ENCODE measurements at regions not wholly inside any gene's neighbourhood (a gene's known extent, or its start where the extent isn't known, plus 50 kb on each side); places are given as distances from the start of the nearest gene placed in this dataset.

- no TSS peak for BruUV-seq (replicated peaks)
- H3K36me3 ChIP-seq (ENCODE audit: control insufficient read depth, insufficient read depth, low read length) = no peaks in the 10 kb centered on the region
- no peak for TF ChIP-seq CTCF (IDR thresholded peaks at IDR 0.05; ENCODE audit: insufficient read depth in 1 of 2, low read depth in 1 of 2, low read length in 1 of 2, severe bottlenecking in 1 of 2, unreplicated experiment in 1 of 2)
- no peak overlapping the region for H3K4me3 ChIP-seq (ENCODE audit: low read depth, low read length)
- H3K27ac Mint-ChIP-seq (ENCODE audit: unreplicated experiment) = no peak overlapping the region
- intact Hi-C loops (cut with micrococcal nuclease; ENCODE audit: unreplicated experiment) = no loop called here
- H3K9me3 ChIP-seq = no peaks in the 10 kb centered on the region
- H3K4me1 Mint-ChIP-seq (ENCODE audit: low read depth, unreplicated experiment) = peaks cover 32% of the 10 kb centered on the region
- no peaks in the 10 kb centered on the region for H3K27me3 Mint-ChIP-seq (ENCODE audit: insufficient read depth, unreplicated experiment)
- no peaks in the 10 kb centered on the region for H3K36me3 Mint-ChIP-seq (ENCODE audit: insufficient read depth, unreplicated experiment)
- H3K9me3 Mint-ChIP-seq (ENCODE audit: unreplicated experiment) = no peaks in the 10 kb centered on the region
- peaks cover 38% of the 10 kb centered on the region for H3K4me1 ChIP-seq
- H3K27me3 ChIP-seq (replicated peaks; ENCODE audit: control insufficient read depth, insufficient read depth, low read length) = no peaks in the 10 kb centered on the region
- no peak overlapping the region for H3K4me3 Mint-ChIP-seq (ENCODE audit: unreplicated experiment)
- ChIA-PET CTCF (no interaction called here), POLR2A (no interaction called here)
- no peak for DNase-seq
Measured at GRCh38 chr6:145272246-145272645, 463.1 kb downstream of the EPM2A start.

- no peak overlapping the region for H3K27ac Mint-ChIP-seq (ENCODE audit: unreplicated experiment)
- TF ChIP-seq CTCF (IDR thresholded peaks at IDR 0.05; ENCODE audit: insufficient read depth in 1 of 2, low read depth in 1 of 2, low read length in 1 of 2, severe bottlenecking in 1 of 2, unreplicated experiment in 1 of 2) = no peak
- Histone ChIP-seq H3K4me1 (peaks cover 29% of the 10 kb centered on the region), H3K36me3 (ENCODE audit: control insufficient read depth, insufficient read depth, low read length) (no peaks in the 10 kb centered on the region), H3K4me3 (ENCODE audit: low read depth, low read length) (no peak overlapping the region), H3K27me3 (replicated peaks; ENCODE audit: control insufficient read depth, insufficient read depth, low read length) (no peaks in the 10 kb centered on the region), H3K9me3 (no peaks in the 10 kb centered on the region)
- H3K4me3 Mint-ChIP-seq (ENCODE audit: unreplicated experiment) = no peak overlapping the region
- intact Hi-C loops (cut with micrococcal nuclease; ENCODE audit: unreplicated experiment) = no loop called here
- H3K9me3 Mint-ChIP-seq (ENCODE audit: unreplicated experiment) = no peaks in the 10 kb centered on the region
- no TSS peak for BruUV-seq (replicated peaks)
- no peaks in the 10 kb centered on the region for H3K27me3 Mint-ChIP-seq (ENCODE audit: insufficient read depth, unreplicated experiment)
- DNase-seq = no peak
- peaks cover 23% of the 10 kb centered on the region for H3K4me1 Mint-ChIP-seq (ENCODE audit: low read depth, unreplicated experiment)
- H3K36me3 Mint-ChIP-seq (ENCODE audit: insufficient read depth, unreplicated experiment) = no peaks in the 10 kb centered on the region
- CTCF ChIA-PET = no interaction called here
- POLR2A ChIA-PET = no interaction called here
Measured at GRCh38 chr6:145273136-145273535, 462.2 kb downstream of the EPM2A start.

- H3K4me1 Mint-ChIP-seq (ENCODE audit: low read depth, unreplicated experiment) = peaks cover 28% of the 10 kb centered on the region
- intact Hi-C loops (cut with micrococcal nuclease; ENCODE audit: unreplicated experiment) = no loop called here
- H3K4me3 Mint-ChIP-seq (ENCODE audit: unreplicated experiment) = no peak overlapping the region
- no peaks in the 10 kb centered on the region for H3K36me3 ChIP-seq (ENCODE audit: control insufficient read depth, insufficient read depth, low read length)
- no peaks in the 10 kb centered on the region for H3K9me3 ChIP-seq
- H3K27me3 Mint-ChIP-seq (ENCODE audit: insufficient read depth, unreplicated experiment) = no peaks in the 10 kb centered on the region
- ChIA-PET POLR2A (no interaction called here), CTCF (no interaction called here)
- H3K27ac Mint-ChIP-seq (ENCODE audit: unreplicated experiment) = no peak overlapping the region
- TF ChIP-seq CTCF (IDR thresholded peaks at IDR 0.05; ENCODE audit: insufficient read depth in 1 of 2, low read depth in 1 of 2, low read length in 1 of 2, severe bottlenecking in 1 of 2, unreplicated experiment in 1 of 2) = no peak
- H3K9me3 Mint-ChIP-seq (ENCODE audit: unreplicated experiment) = no peaks in the 10 kb centered on the region
- H3K4me1 ChIP-seq = peaks cover 23% of the 10 kb centered on the region
- H3K4me3 ChIP-seq (ENCODE audit: low read depth, low read length) = no peak overlapping the region
- no peaks in the 10 kb centered on the region for H3K36me3 Mint-ChIP-seq (ENCODE audit: insufficient read depth, unreplicated experiment)
- BruUV-seq (replicated peaks) = no TSS peak
- DNase-seq = no peak
- H3K27me3 ChIP-seq (replicated peaks; ENCODE audit: control insufficient read depth, insufficient read depth, low read length) = no peaks in the 10 kb centered on the region
Measured at GRCh38 chr6:145274083-145274482, 461.2 kb downstream of the EPM2A start.
